KOPT-K1 (cell line): ENCODE measurements at regions not wholly inside any gene's neighbourhood (a gene's known extent, or its start where the extent isn't known, plus 50 kb on each side); places are given as distances from the start of the nearest gene placed in this dataset.

Source experiments
- H3K27ac ChIP-seq: fragments of 200-600 bp; sonication (generic); 2 replicates; pipeline ENCODE4 v1.5.1; 2016; ENCODE audit warnings: antibody characterized with exemption, mild to moderate bottlenecking, low read depth, low read length; ENCODE audit not compliant: poor library complexity, severe bottlenecking
- H3K36me3 ChIP-seq: fragments of 200-600 bp; sonication (generic); 2 replicates; pipeline ENCODE4 v1.5.1; 2017; ENCODE audit warnings: antibody characterized with exemption, mild to moderate bottlenecking, low read length, moderate library complexity; ENCODE audit not compliant: insufficient read depth
- H3K9me3 ChIP-seq: fragments of 200-600 bp; sonication (generic); 2 replicates; pipeline ENCODE4 v1.5.1; 2017; ENCODE audit warnings: antibody characterized with exemption, low read length, mild to moderate bottlenecking; ENCODE audit not compliant: insufficient read depth, poor library complexity, severe bottlenecking

GRCh38 chr6:22236626-22237414, 60.0 kb downstream of the PRL start:
- H3K36me3 ChIP-seq, result no peaks in the 10 kb centered on the region
- H3K27ac ChIP-seq, result no peak overlapping the region
- H3K9me3 ChIP-seq, result peaks cover 22% of the 10 kb centered on the region
